Right renal cortex interstitium (tissue), 3 donors: ENCODE measurements at regions not wholly inside any gene's neighbourhood (a gene's known extent, or its start where the extent isn't known, plus 50 kb on each side); places are given as distances from the start of the nearest gene placed in this dataset.
"Not testable (repeated sequence)": the region's sequence is repeated elsewhere in the genome, so short reads cannot be mapped to it uniquely, and the experiment has no call there.

Source experiments
- DNase-seq, 3 donors: peaks; one replicate each; pipeline ENCODE4 v3.0.0-alpha.2; 2013; ENCODE audit warnings: low read depth in 3 of 3, low spot score in 2 of 3

DNA sequence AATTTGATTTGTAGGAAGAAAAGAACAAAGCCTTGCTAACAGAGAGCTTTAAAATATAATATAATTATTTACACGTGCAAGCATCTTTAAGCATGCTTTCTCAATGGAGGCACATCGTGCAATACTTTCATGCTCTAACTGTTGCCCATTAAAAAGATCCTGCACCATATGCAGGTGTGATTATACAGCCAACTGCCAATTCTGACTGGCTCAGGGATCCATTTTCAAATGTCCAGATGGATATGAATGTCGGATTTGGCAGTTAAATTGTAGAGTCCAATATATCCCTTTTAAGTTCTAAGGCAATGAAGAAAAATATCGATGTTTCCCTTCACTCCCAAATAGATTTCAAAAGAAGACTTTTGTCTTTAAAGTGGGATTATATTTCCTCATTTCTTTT is 416.4 kb upstream of the CD180 start:
- no peak for DNase-seq

GRCh38 chr5:67610186-67610912 is 413.8 kb upstream of the CD180 start:
- no peak for DNase-seq

DNA sequence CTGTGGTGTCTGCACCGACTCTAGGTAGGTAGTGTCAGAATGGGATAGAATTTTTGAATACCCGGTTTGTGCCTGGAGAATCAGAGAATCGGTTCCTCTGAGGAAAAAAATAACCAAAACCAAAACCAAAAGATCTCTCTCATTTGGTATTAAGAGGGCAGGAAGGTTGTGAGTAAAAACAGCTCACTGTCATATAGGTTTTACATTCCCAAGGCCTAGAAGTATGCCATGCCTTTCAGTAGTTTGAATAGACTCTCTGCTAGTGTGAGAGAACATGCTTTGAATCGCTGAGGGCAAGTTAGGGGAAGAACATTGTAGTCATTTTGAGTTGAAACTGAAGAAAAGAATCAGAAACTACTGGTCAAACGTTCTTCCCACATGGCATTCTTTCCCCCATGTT is 411.4 kb upstream of the CD180 start:
- no peak for DNase-seq

DNA sequence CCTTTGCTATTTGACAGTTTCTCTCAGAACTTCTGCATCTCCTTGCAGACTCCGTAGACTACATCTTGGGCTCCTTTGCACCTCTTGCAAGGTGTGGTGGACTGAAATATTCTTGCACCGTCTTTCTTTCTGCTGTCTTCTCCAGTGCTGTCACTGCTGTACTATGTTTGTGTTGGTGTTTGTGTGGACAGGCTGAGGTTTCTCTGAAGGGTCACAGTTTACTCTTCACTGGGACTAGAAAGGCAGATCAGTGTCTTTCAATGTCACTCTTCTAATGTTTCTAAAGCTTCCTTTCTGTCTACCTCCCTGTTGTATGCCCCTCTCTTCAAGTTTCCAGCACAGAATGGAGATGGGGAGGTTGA is 410.0 kb upstream of the CD180 start:
- DNase-seq, result no peak

GRCh38 chr5:67605730-67606585 is 409.4 kb upstream of the CD180 start:
- DNase-seq, result no peak

DNA sequence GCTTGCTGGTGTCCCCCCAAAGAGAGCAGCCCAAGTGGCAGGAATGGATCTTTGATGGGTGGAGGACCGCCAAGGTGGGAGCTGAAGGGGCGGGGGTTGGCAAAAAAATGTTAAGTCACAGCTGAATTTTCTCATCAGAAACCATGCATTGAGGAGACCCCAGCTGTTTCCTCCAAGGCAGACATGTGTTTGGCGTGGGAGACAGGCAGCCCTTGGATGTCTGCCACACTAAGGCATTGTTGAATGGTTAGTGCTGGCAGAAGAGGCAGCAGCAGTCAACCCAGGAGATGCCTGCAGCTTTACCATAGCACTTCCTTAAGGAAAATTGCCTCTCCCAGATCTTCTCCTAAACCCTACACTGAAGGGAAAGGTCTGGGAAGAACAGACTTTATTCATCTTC is 394.9 kb upstream of the CD180 start:
- no peak for DNase-seq

DNA sequence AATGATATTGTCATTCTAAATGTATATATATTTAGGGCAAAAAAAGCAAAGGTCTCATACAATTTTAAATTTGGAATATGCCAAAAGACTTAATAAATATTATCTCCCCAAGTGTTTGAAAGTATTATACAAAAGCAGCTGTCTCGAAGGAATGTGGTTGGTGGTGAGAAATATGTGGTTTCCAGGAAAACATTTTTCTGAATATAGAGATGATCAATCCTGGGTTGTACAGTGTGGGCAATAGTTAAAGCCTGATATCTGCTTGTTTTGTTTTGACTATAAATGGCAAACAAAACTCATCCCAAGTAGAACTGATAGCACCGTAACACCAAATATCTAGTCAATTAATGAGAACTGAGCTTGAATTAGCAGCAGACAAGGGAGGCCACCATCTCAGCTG is 391.8 kb upstream of the CD180 start:
- no peak for DNase-seq

DNA sequence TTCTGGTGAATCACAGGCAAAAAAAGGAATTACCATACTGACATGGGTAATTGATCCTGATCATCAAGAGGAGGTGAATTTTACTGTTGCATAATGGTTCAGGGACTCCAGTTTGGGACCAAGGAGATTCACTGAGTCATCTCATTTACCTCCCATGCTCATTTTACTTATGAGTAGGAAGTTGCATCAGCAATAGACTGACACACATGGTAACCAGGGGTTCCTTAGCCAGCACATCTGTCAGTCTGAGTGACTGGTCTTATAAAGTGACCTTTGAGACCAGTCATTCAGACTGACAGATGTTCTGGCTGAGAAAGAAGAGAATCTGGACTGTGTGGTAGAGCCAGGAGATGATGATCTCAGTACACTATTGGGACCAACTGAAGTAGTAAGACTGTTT is 384.6 kb upstream of the CD180 start:
- no peak for DNase-seq

DNA sequence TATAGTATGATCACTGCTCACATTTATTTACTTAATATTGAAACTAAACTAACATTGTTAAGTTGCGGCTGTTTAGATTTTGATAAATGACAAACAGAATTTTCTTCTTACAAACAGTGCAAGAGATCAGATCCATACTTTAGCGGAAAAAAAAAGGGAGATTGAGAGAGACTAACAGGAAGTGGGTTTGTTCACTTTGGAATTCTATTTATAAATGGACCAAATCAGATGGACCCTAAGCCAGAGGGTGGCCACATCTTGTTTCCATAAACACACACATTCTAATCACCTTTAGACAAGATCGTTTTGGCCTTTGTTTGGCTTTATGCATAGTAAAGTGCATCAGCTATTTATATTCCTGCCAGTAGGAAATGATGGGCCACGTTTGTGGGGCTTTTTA is 381.4 kb upstream of the CD180 start:
- DNase-seq, result no peak

DNA sequence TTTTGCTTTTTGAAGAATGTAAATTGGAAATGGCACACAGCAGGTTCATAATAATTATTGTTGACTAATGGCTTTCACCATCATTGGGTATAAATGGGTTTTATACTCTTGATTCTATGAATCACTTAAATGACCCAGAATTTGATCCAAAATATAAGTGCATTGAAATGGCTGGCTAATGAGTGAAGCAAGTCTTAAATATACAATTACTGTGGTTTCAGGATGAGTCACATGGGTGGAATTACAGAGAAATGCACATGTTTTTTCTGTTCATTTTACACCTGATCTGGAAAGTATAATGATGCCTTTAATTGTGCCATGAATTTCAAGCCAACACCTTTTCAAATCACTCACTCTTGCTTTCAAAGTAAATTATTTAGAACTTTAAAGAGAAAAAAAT is 380.8 kb upstream of the CD180 start:
- DNase-seq, result no peak

- no peak for DNase-seq
Observed at GRCh38 chr5:67576112-67576511, 379.5 kb upstream of the CD180 start.

DNA sequence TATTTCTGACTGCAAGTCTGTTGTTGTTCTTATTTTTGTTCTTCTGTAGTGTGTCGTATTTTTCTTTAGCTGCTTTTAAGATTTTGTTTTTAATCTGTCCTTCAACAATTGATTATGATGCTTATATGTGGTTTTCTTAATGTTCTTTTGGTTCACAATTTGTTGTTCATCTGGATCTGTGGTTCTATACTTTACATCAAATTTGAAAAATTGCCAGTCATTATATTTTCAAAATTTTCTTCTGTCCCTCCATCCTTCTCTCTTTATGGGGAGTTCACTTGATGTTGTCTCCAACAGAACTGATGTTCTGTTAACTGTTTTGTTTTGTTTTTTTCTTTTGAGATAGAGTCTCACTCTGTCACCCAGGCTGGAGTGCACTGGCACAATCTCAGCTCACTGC is 378.5 kb upstream of the CD180 start:
- DNase-seq, result no peak

DNA sequence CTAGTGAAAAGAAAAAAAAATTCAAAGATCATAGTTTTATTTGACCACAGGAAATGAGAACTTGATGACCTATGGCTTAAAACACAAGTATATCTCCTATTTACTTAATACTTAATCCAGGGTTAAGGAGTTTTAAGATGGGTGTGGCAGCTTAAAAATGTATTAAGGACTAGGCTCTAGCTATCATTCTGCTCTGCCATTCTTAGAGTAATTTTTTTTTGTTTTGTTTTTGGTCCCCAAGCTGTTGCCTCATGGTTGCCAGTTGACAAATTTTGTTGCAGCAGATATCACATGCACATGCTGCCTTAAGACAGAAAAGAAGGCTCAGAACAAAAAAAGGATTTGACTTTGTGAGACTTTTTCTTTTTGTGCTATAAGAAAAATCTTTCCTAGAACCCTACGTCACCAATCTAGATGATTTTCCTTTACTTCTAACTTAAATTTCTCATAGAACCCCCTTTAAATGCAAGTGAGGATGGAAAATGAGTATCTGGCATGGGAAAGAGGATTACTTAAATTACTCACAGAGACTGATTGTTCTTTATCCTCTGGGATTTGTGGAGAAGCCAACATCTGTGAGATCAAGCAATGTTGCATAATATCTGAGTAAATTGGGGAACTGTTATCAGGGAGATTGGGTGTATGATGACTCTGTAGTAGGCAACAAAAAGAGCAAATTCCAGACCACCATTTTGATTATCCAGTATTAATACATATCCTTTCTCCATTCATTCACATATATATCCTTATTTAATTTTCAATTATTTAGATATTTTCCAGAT is 364.7 kb upstream of the CD180 start:
- no peak for DNase-seq

DNA sequence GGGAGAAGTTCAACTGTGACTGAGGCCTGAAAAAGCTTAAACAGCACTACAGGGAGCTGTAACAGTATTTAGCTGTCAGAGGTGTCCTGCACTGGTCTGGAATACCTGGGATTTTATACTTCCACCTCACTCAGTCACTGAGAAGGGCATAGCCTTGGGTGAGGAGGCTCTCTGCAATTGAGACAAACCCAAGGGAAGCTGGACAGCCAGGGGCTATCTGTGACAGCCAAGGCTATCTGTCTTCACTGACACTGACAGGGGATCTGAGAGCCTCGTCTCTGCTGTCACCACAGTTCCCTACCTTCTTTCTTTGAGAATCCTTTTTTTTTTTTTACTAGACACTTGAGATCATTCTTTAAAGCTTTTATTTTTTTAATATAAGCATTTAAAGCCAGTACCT is 356.2 kb upstream of the CD180 start:
- DNase-seq, result no peak

DNA sequence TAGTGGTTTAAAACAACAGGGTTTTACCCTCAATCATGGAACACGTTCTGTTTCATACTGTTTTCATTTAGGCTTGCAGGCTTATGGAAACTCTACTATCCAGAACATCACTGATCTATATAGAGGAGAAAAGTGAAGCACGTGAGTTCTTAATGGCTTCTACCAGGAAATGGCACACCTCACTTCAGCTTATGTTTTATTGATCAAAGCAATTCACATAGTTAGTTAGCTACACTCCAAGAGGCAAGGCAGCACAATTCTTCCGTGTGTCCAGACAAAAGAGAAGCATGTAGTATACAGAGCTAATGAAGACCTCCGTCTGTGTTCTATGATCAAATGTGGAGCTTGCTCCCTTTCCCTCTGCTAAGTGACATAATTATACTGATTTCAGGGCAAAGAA is 353.3 kb upstream of the CD180 start:
- DNase-seq, result no peak

DNA sequence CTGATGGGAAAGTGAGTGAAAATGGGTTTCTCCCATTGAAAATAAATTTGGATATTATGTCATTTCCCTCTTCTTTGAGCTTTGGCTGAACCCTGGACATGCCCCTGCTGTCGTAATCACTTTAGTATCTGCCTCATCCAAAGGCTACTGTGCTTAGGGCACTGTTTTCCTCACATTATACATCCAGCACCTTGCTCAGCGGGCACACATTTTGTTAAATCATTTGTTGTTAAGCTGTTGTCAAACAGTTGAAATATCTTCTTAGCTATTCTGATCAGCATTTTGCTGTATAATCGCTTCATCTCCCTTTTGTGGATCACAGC is 352.7 kb upstream of the CD180 start:
- no peak for DNase-seq

GRCh38 chr5:67548520-67549295 is 352.1 kb upstream of the CD180 start:
- no peak for DNase-seq

DNA sequence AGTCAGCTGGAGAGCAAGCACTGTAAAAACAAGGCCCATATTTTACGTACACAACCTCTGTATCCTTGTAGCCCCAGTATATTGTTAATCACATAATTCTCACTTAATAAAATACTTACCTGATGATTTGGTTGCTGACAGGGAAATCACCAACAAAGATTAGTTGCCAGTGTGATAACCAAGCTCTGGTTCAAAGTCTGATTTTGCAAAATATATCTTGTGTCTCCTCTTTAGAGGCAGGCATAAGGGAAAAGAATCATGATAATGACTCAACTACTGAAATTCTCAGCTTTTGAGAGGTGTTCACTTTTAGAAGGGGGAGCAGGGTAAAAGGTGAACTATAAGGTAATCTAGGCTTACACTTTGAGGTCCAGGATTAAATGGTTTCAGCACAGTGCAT is 351.1 kb upstream of the CD180 start:
- DNase-seq, result no peak

DNA sequence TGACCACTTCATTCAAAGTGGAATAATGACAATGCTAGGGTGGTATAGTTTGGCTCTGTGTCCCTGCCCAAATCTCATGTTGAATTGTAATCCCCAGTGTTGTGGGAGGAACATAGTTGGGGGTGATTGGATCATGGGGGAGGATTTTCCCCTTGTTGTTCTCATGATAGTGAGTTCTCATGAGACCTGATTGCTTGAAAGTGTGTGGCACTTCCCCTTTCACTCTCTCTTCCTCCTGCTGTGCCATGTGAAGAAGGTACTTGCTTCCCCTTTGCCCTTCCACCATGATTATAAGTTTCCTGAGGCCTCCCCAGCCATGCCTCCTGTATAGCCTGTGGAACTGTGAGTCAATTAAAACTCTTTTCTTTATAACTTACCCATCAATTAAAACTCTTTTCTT is 348.3 kb upstream of the CD180 start:
- DNase-seq, result not testable (repeated sequence)

DNA sequence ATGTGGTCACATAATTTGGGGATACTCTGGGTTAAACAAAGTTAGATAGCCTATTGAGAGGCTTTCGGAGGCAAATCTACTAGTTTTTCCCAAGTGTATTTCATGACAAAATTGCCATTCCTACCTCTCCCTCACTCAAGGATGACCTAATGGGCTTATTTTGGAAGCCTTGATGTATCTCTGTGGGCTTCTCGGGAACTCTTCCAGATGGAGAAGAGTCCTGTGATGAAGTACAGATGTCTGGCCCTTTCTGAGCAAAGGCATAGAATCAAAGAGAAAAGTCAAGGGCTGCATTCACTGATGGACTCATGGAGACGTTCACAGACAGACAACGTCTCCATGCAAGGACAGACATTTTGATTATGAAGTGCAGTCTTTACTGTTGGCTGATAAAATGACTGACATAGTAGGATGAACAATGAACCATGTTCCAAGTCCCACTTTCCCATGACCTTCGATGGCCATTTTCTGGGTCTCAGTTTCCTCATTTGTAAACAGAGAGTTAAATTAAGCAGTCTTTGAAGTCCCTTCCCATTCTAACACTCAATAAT is 347.2 kb upstream of the CD180 start:
- no peak for DNase-seq

- DNase-seq, result no peak
Observed at GRCh38 chr5:67542479-67542878, 345.9 kb upstream of the CD180 start.
